A549 (cell line): ENCODE measurements at regions not wholly inside any gene's neighbourhood (a gene's known extent, or its start where the extent isn't known, plus 50 kb on each side); places are given as distances from the start of the nearest gene placed in this dataset.

ENCODE experiments used
- CEBPB ChIP-seq, 2 experiments: fragments of >200 bp in 1 of 2; sonication (Bioruptor Twin) in 1 of 2; formaldehyde crosslinking in 1 of 2; IDR thresholded peaks; 2 replicates each; pipeline ENCODE4 v1.6.1; 2012 to 2016
- CHD2 ChIP-seq: fragments of 150-350 bp; IDR thresholded peaks from 2 replicates; pipeline ENCODE4 v1.6.1; 2014; ENCODE audit warnings: low read length; ENCODE audit not compliant: partially characterized antibody
- CTCF ChIP-seq: fragments of >200 bp; sonication (Bioruptor Twin); formaldehyde crosslinking; IDR thresholded peaks from 3 replicates; pipeline ENCODE4 v1.5.1; 2016
- HMGXB4 ChIP-seq: fragments of 250-450 bp; sonication (Bioruptor Pico); IDR thresholded peaks from 2 replicates; pipeline ENCODE4 v1.5.0; 2021; ENCODE audit warnings: mild to moderate bottlenecking, moderate library complexity, borderline replicate concordance
- JUNB ChIP-seq: fragments of >200 bp; sonication (Bioruptor Twin); formaldehyde crosslinking; IDR thresholded peaks from 2 replicates; pipeline ENCODE4 v1.6.1; 2016
- KDM1A ChIP-seq: fragments of 200-600 bp; sonication (generic); IDR thresholded peaks from 2 replicates; pipeline ENCODE4 v1.6.1; 2016; ENCODE audit warnings: low read depth, mild to moderate bottlenecking
- POLR2A ChIP-seq: IDR thresholded peaks from 2 replicates; pipeline ENCODE4 v1.6.1; 2012; ENCODE audit warnings: mild to moderate bottlenecking, low read length
- POLR2AphosphoS2 ChIP-seq: conservative IDR thresholded peaks from 2 replicates; pipeline ENCODE4 v1.6.1; 2012; ENCODE audit warnings: low read length, improper control_type of control experiment, inconsistent platforms
- RAD21 ChIP-seq, 2 experiments: fragments of >200 bp in 1 of 2; sonication (Bioruptor Twin) in 1 of 2; formaldehyde crosslinking in 1 of 2; IDR thresholded peaks in 1 of 2; conservative IDR thresholded peaks in 1 of 2; 2 replicates in 1 of 2; 3 replicates in 1 of 2; pipeline ENCODE4 v1.6.1; 2012 to 2018; ENCODE audit warnings: inconsistent platforms in 1 of 2
- RCOR1 ChIP-seq: fragments of 150-350 bp; IDR thresholded peaks from 2 replicates; pipeline ENCODE4 v1.6.1; 2014; ENCODE audit warnings: antibody characterized with exemption, low read length, low read depth
- RNF2 ChIP-seq: fragments of 200-600 bp; sonication (generic); IDR thresholded peaks from 2 replicates; pipeline ENCODE4 v1.6.1; 2016; ENCODE audit warnings: low read depth, mild to moderate bottlenecking, antibody characterized with exemption, moderate library complexity, borderline replicate concordance
- ZSCAN20 ChIP-seq: fragments of 250-450 bp; sonication (Bioruptor Pico); IDR thresholded peaks from 2 replicates; pipeline ENCODE4 v1.8.0; 2022; ENCODE audit warnings: mild to moderate bottlenecking, moderate library complexity

GRCh38 chr1:81312272-81312754 is 488.4 kb upstream of the ADGRL2 start:
- no peak for TF ChIP-seq POLR2AphosphoS2
- no peak for TF ChIP-seq ZSCAN20 (CRISPR knock-in tag)
- no peak for TF ChIP-seq JUNB
- no peak for TF ChIP-seq CEBPB (IDR thresholded peaks at IDR 0.05)
- no peak for TF ChIP-seq RCOR1
- TF ChIP-seq POLR2A = no peak
- no peak for TF ChIP-seq CTCF
- no peak for TF ChIP-seq RNF2
- no peak for TF ChIP-seq RAD21 (conservative IDR thresholded peaks at IDR 0.05 in 1 of 2, IDR thresholded peaks at IDR 0.05 in 1 of 2)
- no peak for TF ChIP-seq HMGXB4 (CRISPR knock-in tag)
- no peak for TF ChIP-seq KDM1A
- TF ChIP-seq CHD2 = no peak
